Trophoblast cell (in vitro differentiated cells and primary cell): ENCODE measurements at regions not wholly inside any gene's neighbourhood (a gene's known extent, or its start where the extent isn't known, plus 50 kb on each side); places are given as distances from the start of the nearest gene placed in this dataset.

Experiments used
- DNase-seq, 2 donors: peaks; one replicate each; pipeline ENCODE4 v3.0.0-alpha.2; 2016
- H2AFZ ChIP-seq: 2 replicates; pipeline ENCODE4 v1.6.1; 2013; ENCODE audit warnings: low read length, moderate library complexity, mild to moderate bottlenecking; ENCODE audit not compliant: insufficient read depth, poor library complexity
- H2AK5ac ChIP-seq: 2 replicates; pipeline ENCODE4 v1.6.1; 2013; ENCODE audit warnings: mild to moderate bottlenecking, low read length
- H2BK120ac ChIP-seq: 2 replicates; pipeline ENCODE4 v1.6.1; 2013; ENCODE audit warnings: low read length, mild to moderate bottlenecking, moderate library complexity; ENCODE audit not compliant: insufficient read depth, poor library complexity
- H2BK12ac ChIP-seq: 2 replicates; pipeline ENCODE4 v1.6.1; 2013; ENCODE audit warnings: mild to moderate bottlenecking, low read length, moderate library complexity
- H2BK5ac ChIP-seq: 2 replicates; pipeline ENCODE4 v1.6.1; 2013; ENCODE audit warnings: low read length, low read depth, moderate library complexity, mild to moderate bottlenecking; ENCODE audit not compliant: poor library complexity
- H3K14ac ChIP-seq: 2 replicates; pipeline ENCODE4 v1.6.1; 2013; ENCODE audit warnings: mild to moderate bottlenecking, low read length
- H3K18ac ChIP-seq: 2 replicates; pipeline ENCODE4 v1.6.1; 2013; ENCODE audit warnings: mild to moderate bottlenecking, low read length
- H3K23ac ChIP-seq: 2 replicates; pipeline ENCODE4 v1.6.1; 2013; ENCODE audit warnings: low read length
- H3K27ac ChIP-seq: 2 replicates; pipeline ENCODE4 v1.5.1; 2013; ENCODE audit warnings: low read depth, mild to moderate bottlenecking, inconsistent platforms, low read length, moderate library complexity
- H3K27me3 ChIP-seq: 2 replicates; pipeline ENCODE4 v1.6.1; 2013; ENCODE audit warnings: inconsistent platforms, mild to moderate bottlenecking, low read length, moderate library complexity; ENCODE audit not compliant: insufficient read depth
- H3K36me3 ChIP-seq, 2 experiments: 1 replicate in 1 of 2; 2 replicates in 1 of 2; pipeline ENCODE4 v1.6.1; 2013; ENCODE audit warnings: low read length in 2 of 2, mild to moderate bottlenecking in 2 of 2, moderate library complexity in 1 of 2; ENCODE audit not compliant: insufficient read depth in 2 of 2, control insufficient read depth in 1 of 2
- H3K4ac ChIP-seq: 2 replicates; pipeline ENCODE4 v1.6.1; 2013; ENCODE audit warnings: low read depth, mild to moderate bottlenecking, low read length, moderate library complexity
- H3K4me1 ChIP-seq, 2 experiments: 1 replicate in 1 of 2; 2 replicates in 1 of 2; pipeline ENCODE4 v1.6.1; 2013; ENCODE audit warnings: low read length in 2 of 2, mild to moderate bottlenecking in 2 of 2, moderate library complexity in 1 of 2; ENCODE audit not compliant: insufficient read depth in 2 of 2, control insufficient read depth in 1 of 2
- H3K4me2 ChIP-seq: 2 replicates; pipeline ENCODE4 v1.6.1; 2013; ENCODE audit warnings: inconsistent platforms, mild to moderate bottlenecking, low read length, moderate library complexity
- H3K4me3 ChIP-seq: 2 replicates; pipeline ENCODE4 v1.5.1; 2013; ENCODE audit warnings: mild to moderate bottlenecking, low read depth, low read length, inconsistent platforms
- H3K79me1 ChIP-seq: one replicate; pipeline ENCODE4 v1.6.1; 2013; ENCODE audit warnings: low read length
- H3K79me2 ChIP-seq: 2 replicates; pipeline ENCODE4 v1.6.1; 2013; ENCODE audit warnings: low read length, mild to moderate bottlenecking; ENCODE audit not compliant: control insufficient read depth, insufficient read depth, poor library complexity
- H3K9ac ChIP-seq: 2 replicates; pipeline ENCODE4 v1.6.1; 2013; ENCODE audit warnings: mild to moderate bottlenecking, low read length
- H3K9me3 ChIP-seq: 2 replicates; pipeline ENCODE4 v1.6.1; 2013; ENCODE audit warnings: low read depth, mild to moderate bottlenecking, control low read depth, inconsistent platforms, low read length; ENCODE audit not compliant: insufficient read depth
- H4K12ac ChIP-seq: 2 replicates; pipeline ENCODE4 v1.6.1; 2013; ENCODE audit warnings: low read depth, mild to moderate bottlenecking, low read length, moderate library complexity
- H4K8ac ChIP-seq: 2 replicates; pipeline ENCODE4 v1.6.1; 2013; ENCODE audit warnings: low read depth, mild to moderate bottlenecking, low read length, moderate library complexity
- H4K91ac ChIP-seq: one replicate; pipeline ENCODE4 v1.6.1; 2013; ENCODE audit warnings: low read depth, mild to moderate bottlenecking, low read length, moderate library complexity
- WGBS: extraction: QIAGEN DNeasy Blood & Tissue Kit; methylation state at CpG from one replicate; pipeline ENCODE4 v1.1.7; 2013; ENCODE audit warnings: missing lambda C conversion rate; ENCODE audit not compliant: insufficient read length, insufficient coverage; ENCODE audit errors: extremely low coverage; 5-methylcytosine and 5-hydroxymethylcytosine counted together

- H3K27me3 ChIP-seq = no peaks in the 10 kb centered on the region
- no peak overlapping the region for H3K4ac ChIP-seq
- no peak overlapping the region for H3K4me2 ChIP-seq
- H4K12ac ChIP-seq = no peak overlapping the region
- H3K18ac ChIP-seq = no peak overlapping the region
- H3K4me3 ChIP-seq = no peak overlapping the region
- no peak overlapping the region for H3K14ac ChIP-seq
- no peaks in the 10 kb centered on the region for H3K79me1 ChIP-seq
- no peak overlapping the region for H2AFZ ChIP-seq
- no peaks in the 10 kb centered on the region for H3K9me3 ChIP-seq
- no peak overlapping the region for H2BK12ac ChIP-seq
- no peak overlapping the region for H4K91ac ChIP-seq
- no peak overlapping the region for H3K9ac ChIP-seq
- H2BK5ac ChIP-seq = no peak overlapping the region
- H4K8ac ChIP-seq = no peak overlapping the region
- no peak overlapping the region for H2BK120ac ChIP-seq
- no peaks in the 10 kb centered on the region for H3K79me2 ChIP-seq
- H3K23ac ChIP-seq = no peak overlapping the region
- no peaks in the 10 kb centered on the region for H3K36me3 ChIP-seq
- DNase-seq = no peak
- H3K4me1 ChIP-seq = peaks cover 6 to 7% of the 10 kb centered on the region in 2 experiments
- H2AK5ac ChIP-seq = no peak overlapping the region
- H3K27ac ChIP-seq = no peak overlapping the region
- no CpG with 5 or more reads among the region's 3 CpGs for WGBS
Measured at GRCh38 chr4:53645108-53645507, 53.8 kb upstream of the LNX1 start.

GRCh38 chr4:53644607-53645006, 53.3 kb upstream of the LNX1 start:
- Histone ChIP-seq H3K79me2 (no peaks in the 10 kb centered on the region), H3K4me1 (peaks cover 6 to 7% of the 10 kb centered on the region in 2 experiments), H4K8ac (no peak overlapping the region), H3K23ac (no peak overlapping the region), H3K79me1 (no peaks in the 10 kb centered on the region), H3K4me2 (no peak overlapping the region), H3K18ac (no peak overlapping the region), H3K36me3 (no peaks in the 10 kb centered on the region), H3K14ac (no peak overlapping the region), H2BK12ac (no peak overlapping the region), H4K91ac (no peak overlapping the region), H3K9ac (no peak overlapping the region), H3K4me3 (no peak overlapping the region), H3K27me3 (no peaks in the 10 kb centered on the region), H3K27ac (no peak overlapping the region), H2BK120ac (no peak overlapping the region), H4K12ac (no peak overlapping the region), H2BK5ac (no peak overlapping the region), H3K9me3 (no peaks in the 10 kb centered on the region), H3K4ac (no peak overlapping the region), H2AFZ (no peak overlapping the region), H2AK5ac (no peak overlapping the region)
- WGBS = no CpG with 5 or more reads among the region's 3 CpGs
- DNase-seq = peak; percentile 48 to 81
